ENCODE measurements at regions not wholly inside any gene's neighbourhood (a gene's known extent, or its start where the extent isn't known, plus 50 kb on each side); places are given as distances from the start of the nearest gene placed in this dataset.
"Not testable (repeated sequence)": the region's sequence is repeated elsewhere in the genome, so short reads cannot be mapped to it uniquely, and the experiment has no call there.

- no peak for DNase-seq (ENCODE audit: low read depth)
Measured at GRCh38 chr1:114269539-114269938, 115.9 kb upstream of the SYT6 start.

- DNase-seq (ENCODE audit: low read depth) = no peak
Measured at GRCh38 chr1:114263343-114263742, 109.7 kb upstream of the SYT6 start.

- DNase-seq (ENCODE audit: low read depth) = no peak
Measured at GRCh38 chr1:114262337-114262736, 108.7 kb upstream of the SYT6 start.

GRCh38 chr1:114260805-114261484 is 107.3 kb upstream of the SYT6 start:
- DNase-seq (ENCODE audit: low read depth) = no peak

GRCh38 chr1:114259511-114260160 is 106.0 kb upstream of the SYT6 start:
- DNase-seq (ENCODE audit: low read depth) = no peak

- no peak for DNase-seq (ENCODE audit: low read depth)
Measured at GRCh38 chr1:114258633-114259032, 105.0 kb upstream of the SYT6 start.

GRCh38 chr1:114258074-114258473 is 104.4 kb upstream of the SYT6 start:
- DNase-seq (ENCODE audit: low read depth) = no peak

- DNase-seq (ENCODE audit: low read depth) = no peak
Measured at GRCh38 chr1:114257554-114257953, 103.9 kb upstream of the SYT6 start.

- no peak for DNase-seq (ENCODE audit: low read depth)
Measured at GRCh38 chr1:114253900-114254299, 100.2 kb upstream of the SYT6 start.

- no peak for DNase-seq (ENCODE audit: low read depth)
Measured at GRCh38 chr1:114251573-114251939, 97.9 kb upstream of the SYT6 start.

- DNase-seq (ENCODE audit: low read depth) = no peak
Measured at GRCh38 chr1:114250683-114251572, 97.3 kb upstream of the SYT6 start.

GRCh38 chr1:114249691-114250090 is 96.0 kb upstream of the SYT6 start:
- no peak for DNase-seq (ENCODE audit: low read depth)

GRCh38 chr1:114248162-114248561 is 94.5 kb upstream of the SYT6 start:
- DNase-seq (ENCODE audit: low read depth) = no peak

GRCh38 chr1:114242531-114243210 is 89.0 kb upstream of the SYT6 start:
- DNase-seq (ENCODE audit: low read depth) = not testable (repeated sequence)

- DNase-seq (ENCODE audit: low read depth) = no peak
Measured at GRCh38 chr1:114238053-114238452, 84.4 kb upstream of the SYT6 start.

GRCh38 chr1:114236517-114236916 is 82.8 kb upstream of the SYT6 start:
- no peak for DNase-seq (ENCODE audit: low read depth)

- no peak for DNase-seq (ENCODE audit: low read depth)
Measured at GRCh38 chr1:114235960-114236359, 82.3 kb upstream of the SYT6 start.

- no peak for DNase-seq (ENCODE audit: low read depth)
Measured at GRCh38 chr1:114235281-114235680, 81.6 kb upstream of the SYT6 start.

GRCh38 chr1:114234408-114235124 is 80.9 kb upstream of the SYT6 start:
- no peak for DNase-seq (ENCODE audit: low read depth)

- DNase-seq (ENCODE audit: low read depth) = no peak
Measured at GRCh38 chr1:114232691-114233090, 79.0 kb upstream of the SYT6 start.

GRCh38 chr1:114231301-114231700 is 77.6 kb upstream of the SYT6 start:
- no peak for DNase-seq (ENCODE audit: low read depth)
